GM19238 (cell line): ENCODE measurements at regions not wholly inside any gene's neighbourhood (a gene's known extent, or its start where the extent isn't known, plus 50 kb on each side); places are given as distances from the start of the nearest gene placed in this dataset.

Experiments
- DNase-seq: peaks from one replicate; pipeline ENCODE4 v3.0.0; 2011; ENCODE audit warnings: low spot score; ENCODE audit not compliant: insufficient read length

- DNase-seq, result peak; percentile 3
Measured at GRCh38 chr4:120977435-120977997, 55.0 kb upstream of the PRDM5 start.

DNA sequence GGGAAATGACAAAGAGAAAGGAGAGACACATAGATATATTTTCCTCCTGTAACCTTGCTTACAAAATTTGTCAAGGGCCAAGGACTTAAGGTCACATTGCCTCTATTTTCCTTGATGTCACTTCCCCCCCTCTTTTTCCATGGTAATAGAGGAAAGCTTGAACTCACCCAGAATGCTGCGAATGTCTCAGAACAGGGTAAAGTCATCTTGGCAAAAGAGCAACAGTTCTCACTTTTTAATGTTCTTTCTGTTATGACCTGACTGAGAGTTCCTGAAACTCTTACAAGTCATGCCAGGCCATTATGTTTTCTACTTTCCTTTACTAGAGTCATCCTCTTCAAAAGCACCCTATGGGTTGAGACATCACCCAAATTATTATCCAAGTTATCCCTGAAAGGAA, 50.7 kb upstream of the PRDM5 start:
- no peak for DNase-seq
